CD4-positive, alpha-beta T cell treated with Interleukin-10 for 1 hour (primary cell): ENCODE measurements at regions not wholly inside any gene's neighbourhood (a gene's known extent, or its start where the extent isn't known, plus 50 kb on each side); places are given as distances from the start of the nearest gene placed in this dataset.
A peak's percentile ranks its signal among the peaks of the same experiment; 100 is the strongest.
"Not testable (repeated sequence)": the region's sequence is repeated elsewhere in the genome, so short reads cannot be mapped to it uniquely, and the experiment has no call there.

Source experiments
- DNase-seq: peaks from one replicate; pipeline ENCODE4 v3.0.0-alpha.2; 2020

DNA sequence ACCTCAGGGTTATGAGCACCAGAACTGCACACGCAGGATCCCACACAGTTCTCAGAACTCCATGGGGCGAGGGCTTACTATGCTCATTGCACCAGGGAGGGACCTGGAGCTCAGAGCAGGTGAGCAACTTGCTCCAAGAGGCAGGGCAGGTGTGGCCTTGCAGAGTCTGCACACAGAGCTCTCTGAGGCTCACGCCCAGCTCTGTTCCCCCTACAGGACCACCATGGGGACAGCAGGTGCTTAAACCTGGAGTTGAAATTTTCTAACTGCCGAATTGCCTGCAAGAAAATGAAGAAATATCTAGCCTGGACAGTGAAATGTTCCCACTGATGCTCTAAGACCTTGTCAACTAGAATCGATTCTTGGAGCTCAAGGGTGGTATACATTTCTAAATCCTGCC, 49.9 kb upstream of the MSMB start:
- DNase-seq = not testable (repeated sequence)

GRCh38 chr10:46096446-46096845, 50.4 kb upstream of the MSMB start:
- no peak for DNase-seq

GRCh38 chr10:46096909-46097575, 51.0 kb upstream of the MSMB start:
- DNase-seq = peak; percentile 39

GRCh38 chr10:46097576-46098317, 51.7 kb upstream of the MSMB start:
- DNase-seq = no peak

- no peak for DNase-seq
These were observed 52.3 kb upstream of the MSMB start for GRCh38 chr10:46098386-46098785.

- DNase-seq = not testable (repeated sequence)
These were observed 52.9 kb upstream of the MSMB start for GRCh38 chr10:46098925-46099324.

- DNase-seq = no peak
These were observed 58.1 kb upstream of the MSMB start for GRCh38 chr10:46104071-46104585.

DNA sequence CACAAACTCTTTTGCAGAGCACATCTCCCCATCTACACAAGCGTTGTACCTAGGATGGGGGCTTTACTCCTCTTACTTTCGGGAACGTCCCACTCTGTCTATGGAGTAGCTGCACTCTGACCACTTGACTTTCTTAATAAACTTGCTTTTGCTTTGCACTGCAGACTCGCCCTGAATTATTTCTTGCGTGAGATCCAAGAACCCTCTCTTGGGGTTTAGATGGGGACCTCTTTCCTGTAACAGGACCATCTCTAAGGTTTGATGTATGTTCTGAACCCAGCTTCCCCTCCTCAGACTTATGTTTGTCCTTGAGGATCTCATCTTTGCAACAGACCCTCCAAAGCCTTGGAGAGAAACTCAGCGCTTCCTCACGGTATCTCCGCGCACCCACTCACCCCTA, 59.3 kb upstream of the MSMB start:
- DNase-seq = not testable (repeated sequence)

- peak; percentile 46 for DNase-seq
These were observed 59.9 kb upstream of the MSMB start for GRCh38 chr10:46105856-46106409.

GRCh38 chr10:46106410-46107255, 60.6 kb upstream of the MSMB start:
- peak; percentile 58 for DNase-seq

DNA sequence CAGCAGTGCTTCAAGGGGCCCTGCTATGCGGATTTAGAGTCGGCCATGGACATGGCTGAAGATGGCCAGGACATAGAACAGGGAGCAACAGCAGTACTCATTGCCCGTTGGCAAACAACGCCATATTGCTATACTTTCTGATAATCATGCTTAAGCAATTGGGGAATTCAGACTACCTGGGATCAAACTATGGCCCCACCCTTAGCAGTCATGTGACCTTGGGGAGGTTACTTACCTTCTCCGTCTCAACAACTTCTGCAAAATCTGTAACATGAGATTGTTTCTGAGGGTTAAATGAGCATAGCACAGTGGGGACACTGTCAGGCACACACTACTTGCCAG, 62.1 kb upstream of the MSMB start:
- not testable (repeated sequence) for DNase-seq

- not testable (repeated sequence) for DNase-seq
These were observed 108.2 kb upstream of the MSMB start for GRCh38 chr10:46154271-46154670.

GRCh38 chr10:46154683-46155082, 108.6 kb upstream of the MSMB start:
- DNase-seq = not testable (repeated sequence)

GRCh38 chr10:46156866-46157265, 110.8 kb upstream of the MSMB start:
- not testable (repeated sequence) for DNase-seq

DNA sequence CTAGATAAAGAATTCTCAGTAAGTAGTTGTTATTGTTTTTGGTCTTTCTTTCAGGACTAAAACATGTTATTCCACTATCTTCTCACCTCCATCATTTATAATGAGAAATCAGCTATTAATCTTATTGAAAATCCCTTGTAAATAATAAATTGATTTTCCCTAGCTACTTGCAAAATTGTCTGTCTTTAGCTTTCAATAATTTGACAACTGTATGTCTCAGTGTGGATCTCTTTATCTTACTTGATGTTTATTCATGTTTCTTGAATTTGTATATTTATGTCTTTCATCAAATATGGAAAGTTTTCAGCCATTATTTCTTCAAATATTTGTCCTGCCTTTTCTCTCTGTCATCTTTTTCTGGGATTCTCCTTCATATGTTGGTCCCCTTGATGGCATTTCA, 117.1 kb upstream of the ANTXRL start:
- DNase-seq = no peak

- DNase-seq = no peak
These were observed 116.0 kb upstream of the ANTXRL start for GRCh38 chr10:46170789-46171188.

DNA sequence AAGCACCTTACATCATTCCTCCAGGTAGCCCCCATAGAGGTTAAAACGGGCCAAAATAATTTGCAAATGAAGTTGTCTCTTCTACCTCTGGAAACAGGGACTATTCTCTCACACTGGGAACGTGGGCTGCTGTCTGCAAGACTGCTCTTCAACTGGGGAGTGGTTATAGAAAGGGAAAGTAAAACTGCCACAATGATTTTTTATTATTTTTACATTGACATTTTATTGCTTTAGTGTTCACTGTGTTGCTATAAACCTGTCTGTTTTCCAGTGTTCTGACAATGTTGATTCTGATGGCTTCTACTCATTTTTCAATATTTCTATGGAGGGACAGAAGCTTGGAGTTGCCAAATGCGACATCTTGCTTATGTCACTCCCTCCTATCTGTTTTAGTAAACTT, 115.1 kb upstream of the ANTXRL start:
- no peak for DNase-seq

DNA sequence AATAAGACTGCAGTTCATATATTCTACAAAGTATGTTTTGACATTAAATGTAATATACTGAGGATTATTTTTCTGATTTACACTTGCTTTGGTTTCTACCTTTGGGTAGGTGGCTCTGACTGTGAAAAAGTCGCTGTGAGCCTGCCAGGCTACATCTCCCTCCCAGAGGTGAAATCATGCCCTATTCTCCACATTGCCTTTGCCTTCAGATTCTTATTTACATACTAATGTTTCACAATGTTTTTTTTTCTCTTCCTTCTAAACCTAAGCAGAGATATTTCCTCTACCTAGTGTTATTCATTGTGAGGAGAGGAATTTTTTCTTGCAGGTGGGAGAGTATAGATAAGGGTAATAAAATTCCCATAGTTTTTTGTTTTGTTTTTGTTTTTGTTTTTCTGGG, 111.5 kb upstream of the ANTXRL start:
- no peak for DNase-seq

- DNase-seq = no peak
These were observed 111.0 kb upstream of the ANTXRL start for GRCh38 chr10:46175831-46176230.

- not testable (repeated sequence) for DNase-seq
These were observed 99.4 kb upstream of the ANTXRL start for GRCh38 chr10:46187431-46187830.

DNA sequence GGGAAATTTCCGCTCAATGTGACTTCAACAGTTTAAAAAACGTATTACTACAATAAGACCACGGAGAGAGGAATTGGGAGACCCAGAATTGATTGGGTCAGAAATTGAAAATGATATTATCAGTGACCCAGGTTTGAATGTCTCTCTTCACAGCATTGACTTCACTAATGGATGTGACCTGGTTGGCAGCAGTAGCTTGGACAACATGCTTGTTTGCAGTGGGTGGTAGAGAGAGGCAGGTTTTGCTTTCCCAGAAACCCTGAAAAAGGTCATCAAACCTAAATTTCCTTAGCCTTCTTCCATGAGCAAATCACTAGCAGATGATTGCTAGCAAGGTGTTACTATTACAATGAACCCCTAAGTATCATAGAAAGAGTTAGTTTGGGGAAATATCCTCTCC, 89.7 kb upstream of the ANTXRL start:
- no peak for DNase-seq

DNA sequence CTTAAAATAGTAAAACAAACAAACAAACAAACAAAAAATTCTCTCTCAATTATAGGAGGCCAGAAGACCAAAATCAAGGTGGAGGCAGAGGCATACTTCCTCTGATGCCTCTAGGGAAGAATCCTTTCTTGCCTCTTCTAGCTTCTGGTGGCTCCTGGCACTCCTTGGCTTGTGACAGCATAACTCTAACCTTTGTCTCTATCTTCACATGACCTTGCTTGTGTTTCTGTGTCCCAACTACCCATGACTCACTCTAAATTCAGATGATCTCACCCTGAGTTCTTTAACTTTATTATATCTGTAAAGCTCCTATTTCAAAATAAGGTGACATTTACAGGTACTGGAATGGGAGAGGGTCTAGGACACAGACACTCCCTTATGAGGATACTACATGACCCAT, 88.3 kb upstream of the ANTXRL start:
- DNase-seq = no peak

GRCh38 chr10:46202405-46202804, 84.4 kb upstream of the ANTXRL start:
- DNase-seq = not testable (repeated sequence)
